Fibroblast of mammary gland (primary cell): ENCODE measurements at regions not wholly inside any gene's neighbourhood (a gene's known extent, or its start where the extent isn't known, plus 50 kb on each side); places are given as distances from the start of the nearest gene placed in this dataset.
A peak's percentile ranks its signal among the peaks of the same experiment; 100 is the strongest.
"Not testable (repeated sequence)": the region's sequence is repeated elsewhere in the genome, so short reads cannot be mapped to it uniquely, and the experiment has no call there.

Source experiments
- DNase-seq: peaks from one replicate; pipeline ENCODE4 v3.0.0-alpha.2; 2010; ENCODE audit warnings: low read depth
- H3K4me3 ChIP-seq: 2 replicates; pipeline ENCODE4 v1.5.1; 2011; ENCODE audit warnings: low read depth, mild to moderate bottlenecking, low read length, moderate library complexity; ENCODE audit not compliant: control insufficient read depth
- TF ChIP-seq, protein P1 (sequence below): conservative IDR thresholded peaks from 2 replicates; pipeline ENCODE4 v1.5.1; 2011; ENCODE audit warnings: low read depth, low read length, inconsistent platforms; ENCODE audit not compliant: control insufficient read depth, insufficient read depth

DNA sequence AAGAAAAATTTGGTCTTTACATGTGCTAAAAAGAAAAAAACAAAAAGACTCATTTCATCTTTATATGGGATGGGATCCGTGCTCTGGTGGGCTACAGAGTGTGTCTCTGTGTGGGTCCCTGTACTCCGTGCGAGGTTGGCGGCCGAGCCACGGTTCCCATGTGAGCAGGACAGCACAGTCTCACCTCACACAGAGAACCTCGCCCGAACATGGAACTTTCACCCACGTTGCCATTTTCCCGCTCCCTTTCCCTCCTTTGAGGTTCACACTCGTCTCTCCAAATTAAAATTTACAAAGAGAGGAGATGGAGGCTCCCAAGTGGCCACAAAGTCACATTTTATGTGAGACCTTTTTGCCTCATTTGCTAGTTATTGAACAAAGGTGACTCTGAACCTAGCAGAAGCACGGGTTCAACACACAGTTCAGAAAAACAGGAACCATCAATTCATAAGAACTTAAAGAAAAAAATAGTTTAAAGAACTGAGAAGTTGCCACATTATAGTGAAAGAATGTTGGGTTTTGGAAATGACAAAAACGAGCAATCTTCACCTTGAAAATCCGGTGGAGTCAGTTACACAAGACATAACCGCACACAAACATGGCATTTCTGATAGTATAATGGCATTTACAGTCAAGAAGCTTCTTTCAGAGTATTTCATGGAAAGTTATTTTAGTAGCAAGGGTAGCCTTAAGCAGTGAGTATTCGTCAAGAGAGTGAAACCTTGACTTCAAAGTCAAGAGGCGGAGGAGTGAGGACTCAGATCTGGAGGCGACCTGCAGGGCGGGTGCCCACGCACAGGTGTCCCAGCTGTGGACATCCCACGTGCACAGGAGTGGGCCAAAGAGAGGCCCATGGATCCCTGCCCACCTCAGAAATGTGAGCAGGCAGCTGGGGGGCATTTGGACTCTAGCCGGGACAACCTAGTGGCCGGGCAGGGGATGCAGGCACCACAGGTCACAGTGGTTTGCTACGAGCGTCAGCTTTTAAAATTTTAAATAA is 277.2 kb upstream of the PLGLB2 start:
- not testable (repeated sequence) for H3K4me3 ChIP-seq, DNase-seq

DNA sequence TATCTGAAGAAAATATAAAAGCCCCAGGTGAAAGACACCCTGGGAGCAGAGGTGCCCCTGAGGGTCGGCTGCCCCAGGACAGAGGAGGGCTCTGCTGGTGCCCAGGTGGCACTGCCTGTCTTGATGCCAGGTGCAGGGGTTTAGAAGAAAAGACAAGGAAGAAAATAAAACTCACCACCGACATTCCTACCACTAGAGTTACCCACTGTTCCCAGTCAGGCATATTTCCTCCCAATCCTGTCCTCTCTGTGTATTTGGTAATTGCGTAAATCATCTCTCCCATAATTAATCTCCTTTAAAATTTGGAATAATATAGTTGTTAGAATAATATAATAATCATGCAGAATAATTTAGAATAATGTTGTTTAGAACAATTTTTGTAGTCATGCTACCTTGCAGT is 276.4 kb upstream of the PLGLB2 start:
- DNase-seq, H3K4me3 ChIP-seq: not testable (repeated sequence)
- TF ChIP-seq, protein P1, sequence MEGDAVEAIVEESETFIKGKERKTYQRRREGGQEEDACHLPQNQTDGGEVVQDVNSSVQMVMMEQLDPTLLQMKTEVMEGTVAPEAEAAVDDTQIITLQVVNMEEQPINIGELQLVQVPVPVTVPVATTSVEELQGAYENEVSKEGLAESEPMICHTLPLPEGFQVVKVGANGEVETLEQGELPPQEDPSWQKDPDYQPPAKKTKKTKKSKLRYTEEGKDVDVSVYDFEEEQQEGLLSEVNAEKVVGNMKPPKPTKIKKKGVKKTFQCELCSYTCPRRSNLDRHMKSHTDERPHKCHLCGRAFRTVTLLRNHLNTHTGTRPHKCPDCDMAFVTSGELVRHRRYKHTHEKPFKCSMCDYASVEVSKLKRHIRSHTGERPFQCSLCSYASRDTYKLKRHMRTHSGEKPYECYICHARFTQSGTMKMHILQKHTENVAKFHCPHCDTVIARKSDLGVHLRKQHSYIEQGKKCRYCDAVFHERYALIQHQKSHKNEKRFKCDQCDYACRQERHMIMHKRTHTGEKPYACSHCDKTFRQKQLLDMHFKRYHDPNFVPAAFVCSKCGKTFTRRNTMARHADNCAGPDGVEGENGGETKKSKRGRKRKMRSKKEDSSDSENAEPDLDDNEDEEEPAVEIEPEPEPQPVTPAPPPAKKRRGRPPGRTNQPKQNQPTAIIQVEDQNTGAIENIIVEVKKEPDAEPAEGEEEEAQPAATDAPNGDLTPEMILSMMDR: peak; percentile 7

DNA sequence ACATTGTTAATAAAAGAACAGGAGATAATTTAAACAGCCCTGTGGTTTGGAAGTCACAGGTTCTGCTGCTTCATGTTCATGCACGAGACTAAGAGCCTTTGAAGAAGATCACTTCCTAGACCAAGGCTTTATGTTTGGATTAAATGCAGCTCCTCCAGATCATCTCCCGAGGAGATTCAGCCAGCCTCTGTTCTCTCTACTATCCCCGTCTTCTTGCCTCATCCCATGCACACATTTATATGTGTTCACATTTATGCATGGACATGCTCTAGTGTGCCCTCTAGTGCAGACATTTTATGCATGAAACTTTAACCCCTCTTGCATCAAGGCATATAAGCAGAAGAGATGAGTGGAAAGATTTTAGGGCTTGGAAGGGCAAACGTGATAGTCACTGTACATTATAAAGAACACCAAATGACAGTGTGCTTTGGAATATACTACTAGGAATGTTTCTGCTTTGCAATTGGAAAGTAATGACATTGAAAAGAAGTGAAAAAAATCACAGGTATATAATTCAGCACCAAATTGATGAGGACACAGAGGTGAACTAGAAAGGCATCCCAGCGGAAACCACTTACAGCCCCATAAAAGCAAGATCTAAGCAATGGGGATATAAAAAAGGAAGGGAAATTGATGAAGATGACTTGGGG is 271.5 kb upstream of the PLGLB2 start:
- peak; percentile 10 for DNase-seq
- H3K4me3 ChIP-seq: not testable (repeated sequence)

DNA sequence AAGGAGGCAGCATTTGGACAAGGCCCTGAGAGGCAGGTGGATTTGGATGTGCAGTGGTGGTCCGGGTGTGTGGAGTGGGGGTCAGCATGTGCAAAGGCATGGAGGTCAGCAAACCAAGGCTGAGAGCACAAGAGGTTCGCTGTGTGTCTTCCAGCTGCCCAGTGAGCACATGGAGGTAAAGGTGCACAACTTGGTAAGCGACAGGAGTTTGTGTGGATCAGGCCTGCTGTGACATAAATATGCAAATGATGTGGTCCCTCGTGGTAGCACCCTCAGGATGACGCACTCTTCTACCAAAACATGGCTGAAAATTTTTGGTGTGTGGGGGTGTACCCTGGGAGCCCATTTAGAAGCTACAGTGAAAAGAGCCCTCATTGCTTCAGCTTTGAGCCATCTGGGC is 271.0 kb upstream of the PLGLB2 start:
- not testable (repeated sequence) for H3K4me3 ChIP-seq, DNase-seq

DNA sequence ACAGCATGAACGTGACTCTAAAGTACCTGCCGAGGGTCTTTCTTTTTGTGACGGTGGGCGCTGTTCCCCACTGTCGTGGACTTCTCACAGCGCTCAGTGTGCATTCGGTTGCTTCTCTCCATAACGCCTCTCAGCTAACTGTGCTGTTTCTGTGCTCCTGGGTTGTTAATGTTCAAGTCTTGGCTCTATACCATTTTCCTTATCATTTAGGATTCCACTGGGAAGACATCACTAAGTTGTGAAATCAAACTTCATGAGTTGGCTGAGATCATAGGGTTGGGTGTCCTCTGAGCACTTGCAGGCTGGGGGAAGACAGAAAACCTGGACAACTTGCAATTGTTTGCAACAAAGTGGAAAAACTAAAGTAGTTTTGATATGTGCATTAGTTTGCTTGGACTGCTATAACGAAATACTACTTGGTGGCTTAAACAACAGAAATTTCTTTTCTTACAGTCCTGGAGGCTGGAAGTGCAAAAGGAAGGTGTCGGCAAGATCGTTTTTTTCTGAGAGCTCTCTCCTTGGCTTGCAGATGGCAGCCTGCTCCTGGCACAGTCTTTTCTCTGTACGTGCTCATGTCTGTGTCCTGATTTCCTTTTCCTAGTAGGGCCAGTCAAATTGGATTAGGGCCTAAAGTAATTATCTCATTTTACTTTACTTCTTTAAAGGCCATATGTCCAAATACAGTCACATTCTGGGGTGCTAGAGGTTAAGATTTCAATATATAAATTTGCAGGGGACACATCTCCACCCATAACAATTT is 270.0 kb upstream of the PLGLB2 start:
- DNase-seq: peak; percentile 32
- H3K4me3 ChIP-seq: not testable (repeated sequence)

DNA sequence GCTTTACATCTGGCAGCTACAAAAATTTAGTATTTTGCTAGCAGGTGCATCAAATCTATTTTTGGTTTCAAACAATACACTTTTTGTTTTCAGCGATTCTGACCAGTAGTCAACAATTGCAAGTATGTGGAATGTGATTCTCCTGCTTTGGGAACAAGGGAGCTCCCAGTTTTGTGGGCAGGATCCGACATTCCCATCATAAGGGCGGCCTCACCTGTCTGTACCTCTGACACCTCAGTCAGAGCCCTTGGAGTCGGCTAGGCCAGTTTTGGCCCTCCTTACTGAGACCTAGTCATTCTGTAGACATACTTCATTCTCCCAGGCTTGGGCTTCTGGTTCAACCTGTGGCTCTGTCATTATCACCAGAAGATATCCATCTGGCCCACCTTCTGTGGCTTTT is 269.0 kb upstream of the PLGLB2 start:
- DNase-seq, H3K4me3 ChIP-seq: not testable (repeated sequence)

DNA sequence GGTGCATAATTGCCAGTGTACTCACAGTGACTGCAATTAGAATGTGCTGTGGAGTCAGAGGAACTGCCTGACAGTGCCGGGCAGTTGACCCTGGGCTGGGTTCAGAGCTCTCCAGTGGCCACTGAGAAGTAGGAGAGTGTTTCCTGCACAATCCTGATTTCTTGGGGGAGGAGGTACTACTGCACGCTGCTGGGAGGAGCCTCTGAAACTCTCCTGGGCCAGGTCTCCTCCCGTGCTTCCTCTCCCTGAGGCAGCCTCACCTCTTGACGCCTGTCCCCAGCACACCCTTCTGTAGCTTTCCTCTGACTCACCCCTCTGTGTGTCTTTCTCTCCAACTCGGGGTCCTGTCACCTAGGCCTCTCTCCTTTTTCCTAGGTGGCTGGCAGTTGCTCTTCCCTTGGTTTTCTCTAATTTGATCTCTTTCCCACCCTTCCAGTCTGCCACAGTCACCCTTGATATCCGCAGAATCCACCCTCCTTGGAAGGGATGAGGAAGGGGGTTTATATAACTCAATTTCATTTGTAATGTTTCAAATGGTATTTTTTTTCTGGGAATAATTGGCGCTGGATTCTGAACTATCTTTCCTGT is 264.7 kb upstream of the PLGLB2 start:
- DNase-seq, H3K4me3 ChIP-seq: not testable (repeated sequence)

DNA sequence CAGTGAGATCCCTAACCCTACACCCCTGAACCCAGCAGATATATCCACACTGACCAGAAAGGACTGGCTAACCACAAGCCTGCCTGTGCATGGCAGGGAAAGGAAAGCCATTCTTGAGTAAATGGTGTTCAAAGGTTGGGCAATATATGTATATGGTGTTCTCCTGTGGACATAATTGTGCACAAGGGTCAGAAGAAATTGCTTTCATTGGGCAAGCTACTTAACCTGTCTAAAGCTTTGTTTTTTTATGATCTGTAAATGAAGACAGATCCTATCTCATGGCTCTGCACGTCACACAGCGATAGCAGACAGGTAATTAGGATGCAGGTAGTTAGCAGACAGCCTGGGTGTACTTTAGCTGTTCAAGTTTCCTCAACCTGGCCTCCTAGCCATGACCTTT is 263.5 kb upstream of the PLGLB2 start:
- H3K4me3 ChIP-seq, DNase-seq: not testable (repeated sequence)

DNA sequence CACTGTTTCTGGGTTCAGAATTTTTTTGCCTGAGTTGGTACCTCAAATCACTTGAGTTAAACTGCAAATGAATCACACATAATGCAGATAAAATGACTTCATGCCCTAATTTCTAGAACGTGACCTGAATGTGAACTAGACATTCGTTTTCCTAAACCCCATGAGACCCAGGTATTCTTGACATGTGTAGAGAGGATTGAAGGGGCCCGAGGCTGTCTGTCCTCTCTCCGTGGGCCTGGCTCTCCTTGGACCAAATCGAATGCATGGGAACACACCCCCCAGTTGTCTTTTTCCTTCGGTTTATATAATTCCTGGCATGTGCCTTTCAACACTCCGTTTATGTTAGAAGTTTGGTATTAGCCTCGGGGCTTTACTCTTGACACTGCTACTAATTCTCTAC is 262.4 kb upstream of the PLGLB2 start:
- DNase-seq, H3K4me3 ChIP-seq: not testable (repeated sequence)

DNA sequence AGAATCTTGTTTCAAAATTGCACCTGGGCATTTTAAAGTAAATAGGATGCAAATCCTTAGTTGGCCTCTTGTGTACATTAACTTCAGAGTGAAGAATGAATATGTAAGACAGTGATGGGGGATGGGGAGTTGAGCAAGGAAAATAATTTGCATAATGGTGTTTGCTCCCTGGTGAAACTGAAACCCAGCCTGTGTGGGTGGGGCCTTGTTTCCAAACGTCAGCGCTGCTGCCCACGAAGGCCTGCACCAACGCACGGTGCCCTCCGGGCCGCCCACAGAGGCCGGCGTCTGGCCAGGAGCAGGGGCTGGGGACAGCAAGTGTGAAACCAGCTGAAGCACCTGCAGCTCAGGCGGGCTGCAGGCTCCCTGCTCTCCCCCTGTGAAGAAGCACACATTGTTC is 262.0 kb upstream of the PLGLB2 start:
- H3K4me3 ChIP-seq, DNase-seq: not testable (repeated sequence)

DNA sequence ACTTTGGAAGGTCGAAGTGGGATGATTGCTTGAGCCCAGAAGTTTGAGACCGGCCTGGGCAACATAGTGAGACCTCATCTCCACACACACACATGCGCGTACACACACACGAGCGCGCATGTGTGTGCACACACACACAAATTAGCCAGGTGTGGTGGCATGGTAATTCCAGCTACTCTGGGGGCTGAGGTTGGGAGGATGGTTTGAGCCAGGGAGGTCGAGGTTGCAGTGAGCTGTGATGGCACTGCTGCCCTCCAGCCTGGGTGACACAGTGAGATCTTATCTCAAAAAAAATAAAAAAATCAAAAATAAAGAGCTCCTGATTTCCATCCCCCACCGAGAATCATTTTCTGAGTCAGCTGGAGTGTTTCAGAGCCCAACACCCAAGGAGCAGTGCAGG is 261.5 kb upstream of the PLGLB2 start:
- H3K4me3 ChIP-seq, DNase-seq: not testable (repeated sequence)

DNA sequence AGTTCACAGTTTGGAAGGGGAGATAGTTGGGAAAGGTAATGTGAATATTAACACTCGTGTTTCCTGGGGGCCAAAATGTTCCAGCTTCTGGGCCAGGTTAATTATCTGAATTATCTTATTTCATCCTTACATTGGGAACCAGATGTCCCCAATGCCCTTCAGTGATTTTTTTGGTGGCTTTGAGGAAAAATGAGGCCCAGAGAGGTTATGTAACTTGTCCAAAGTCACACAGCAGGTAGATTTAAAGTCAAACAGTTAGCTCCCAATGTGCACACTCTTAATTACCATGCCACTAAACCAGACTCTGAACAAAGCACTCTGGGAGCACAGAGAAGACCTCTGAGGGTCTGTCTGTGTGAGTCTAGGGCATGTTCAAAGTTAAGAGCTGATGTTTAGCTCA is 259.9 kb upstream of the PLGLB2 start:
- not testable (repeated sequence) for H3K4me3 ChIP-seq, DNase-seq

DNA sequence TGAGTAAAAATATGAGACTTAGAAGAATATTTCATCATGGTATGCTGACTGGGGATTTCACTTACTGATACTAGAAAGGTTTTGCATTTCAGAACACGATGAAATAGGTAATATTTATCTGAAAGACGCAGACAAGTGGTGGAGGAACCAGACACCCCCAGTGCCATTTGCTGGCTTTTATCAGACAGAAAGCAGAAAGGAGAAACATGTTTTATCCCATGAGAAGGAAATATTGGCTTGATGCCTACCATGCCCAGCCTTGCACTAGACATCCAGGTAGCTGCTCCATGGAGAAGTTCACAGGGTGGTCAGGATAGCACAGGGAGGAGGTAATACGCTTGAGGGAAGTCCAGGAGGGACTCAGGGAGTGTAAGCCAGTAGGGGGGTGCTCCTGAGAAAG is 258.9 kb upstream of the PLGLB2 start:
- H3K4me3 ChIP-seq, DNase-seq: not testable (repeated sequence)

DNA sequence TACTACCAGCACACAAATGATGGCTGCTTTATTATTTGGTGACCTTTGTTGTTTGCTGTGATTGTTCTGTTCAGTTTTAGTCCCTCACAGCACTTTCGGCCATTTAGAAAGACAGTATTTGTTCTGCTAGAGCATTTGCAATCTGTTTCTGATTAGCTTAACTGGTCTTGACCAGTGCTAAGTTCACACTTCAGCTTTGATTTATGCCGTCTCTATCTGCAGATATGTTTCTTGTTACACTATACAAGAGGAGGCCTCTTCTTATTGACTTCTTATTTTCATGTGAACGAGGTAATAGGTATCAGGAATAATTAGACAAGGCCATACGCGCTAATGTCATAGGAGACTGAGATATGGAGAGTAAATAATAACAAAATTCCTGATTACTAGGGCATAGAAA is 253.0 kb upstream of the PLGLB2 start:
- H3K4me3 ChIP-seq: not testable (repeated sequence)
- DNase-seq: peak; percentile 14

DNA sequence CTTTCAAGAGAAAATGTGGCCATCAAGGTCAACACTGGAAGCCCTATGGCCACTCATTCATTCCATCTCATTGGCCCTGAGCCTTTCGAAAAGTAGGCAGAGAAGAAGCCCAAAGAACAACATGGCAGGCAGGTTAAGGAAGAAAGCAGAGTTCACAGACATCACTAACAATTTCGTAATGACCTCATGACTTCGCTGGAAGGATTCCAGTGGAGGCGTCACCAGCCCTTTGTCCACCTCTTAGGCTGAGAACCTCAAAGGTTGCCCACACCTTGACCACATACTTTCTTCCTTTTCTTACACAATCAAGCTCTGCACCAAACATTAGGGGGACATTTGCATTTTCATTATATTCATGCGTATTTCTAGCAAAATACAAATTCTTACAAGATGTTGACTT is 252.4 kb upstream of the PLGLB2 start:
- not testable (repeated sequence) for DNase-seq, H3K4me3 ChIP-seq

DNA sequence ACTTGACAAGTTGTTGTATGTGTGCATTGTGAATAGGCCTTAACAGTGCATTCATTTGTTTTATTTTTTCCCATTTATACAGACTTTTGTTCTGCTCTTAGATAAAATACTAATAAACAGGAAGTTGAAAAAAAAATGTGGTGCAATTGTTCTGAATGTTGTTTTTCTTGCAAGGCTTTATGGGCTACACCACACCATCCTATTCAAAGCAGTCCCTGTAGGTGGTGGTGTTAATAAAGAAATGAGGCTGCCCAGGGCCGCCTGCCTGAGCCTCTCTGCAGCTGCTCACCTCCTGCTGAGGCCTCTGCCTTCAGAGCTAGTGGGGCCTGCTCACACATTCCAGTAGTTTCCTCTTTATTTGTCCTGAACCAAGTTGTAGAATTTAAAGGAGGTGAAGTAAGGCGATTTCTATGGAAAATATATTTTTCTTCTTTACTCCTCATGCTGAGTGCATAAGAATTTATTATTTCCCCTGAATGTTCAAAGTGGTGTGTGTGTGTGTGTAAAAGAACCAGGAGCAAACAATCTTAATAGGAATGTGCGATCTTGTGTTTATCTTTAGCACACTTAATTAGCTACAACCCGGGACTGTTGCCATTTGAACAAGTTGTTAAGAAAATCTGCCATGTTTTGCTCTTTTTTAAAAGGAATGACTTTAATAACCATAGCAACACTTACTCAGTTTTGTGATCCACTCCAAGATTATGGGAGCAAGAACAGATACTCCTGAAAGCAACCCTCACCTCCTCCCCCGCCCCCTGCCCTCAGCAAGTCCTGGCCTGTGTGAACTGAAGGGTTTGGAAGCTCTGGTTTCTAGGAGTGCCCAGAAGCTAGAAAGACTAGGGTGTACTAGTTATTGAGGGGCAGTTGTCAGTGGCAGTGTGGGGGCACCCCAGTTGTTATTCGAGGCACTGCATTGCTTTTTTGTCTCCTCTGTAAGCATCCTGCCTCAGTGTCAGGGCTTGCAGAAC is 251.6 kb upstream of the PLGLB2 start:
- DNase-seq: peak; percentile 69
- H3K4me3 ChIP-seq: not testable (repeated sequence)
